IMR-90 (cell line): ENCODE measurements at regions not wholly inside any gene's neighbourhood (a gene's known extent, or its start where the extent isn't known, plus 50 kb on each side); places are given as distances from the start of the nearest gene placed in this dataset.

Experiments
- ATAC-seq: fragments of 200-7000 bp; cut with Tn5 transposase; 2 replicates; pipeline ENCODE4 v1.9.1; 2020; ENCODE audit warnings: low read depth, mild to moderate bottlenecking, moderate library complexity
- BruUV-seq: library from RNA; stranded (reverse); fragments of 400-500 nt; replicated peaks from 2 replicates; lab custom pipeline; 2021; lab: Mats Ljungman, UMichigan
- CTCF ChIA-PET: fragments of 300-600 bp; formaldehyde crosslinking; extraction: SDS; loops from one replicate; lab custom pipeline; 2021; ENCODE audit warnings: antibody characterized with exemption; lab: Yijun Ruan, JAX
- POLR2A ChIA-PET: fragments of 300-600 bp; sonication (Branson Sonifier 250); formaldehyde crosslinking; loops from one replicate; lab custom pipeline; 2022; ENCODE audit warnings: antibody characterized with exemption; ENCODE audit not compliant: unreplicated experiment; lab: Charles Lee
- DNase-seq: peaks from one replicate; pipeline ENCODE4 v3.0.0; 2013
- H2AFZ ChIP-seq: replicated peaks from 2 replicates; pipeline ENCODE3; 2013; ENCODE audit warnings: low read length, mild to moderate bottlenecking; ENCODE audit not compliant: poor library complexity
- H2AK5ac ChIP-seq: 2 replicates; pipeline ENCODE4 v1.6.1; 2013; ENCODE audit warnings: low read depth, low read length, inconsistent platforms
- H2AK9ac ChIP-seq: replicated peaks from 2 replicates; pipeline ENCODE3; 2013; ENCODE audit warnings: mild to moderate bottlenecking, low read depth, low read length, moderate library complexity; ENCODE audit not compliant: poor library complexity
- H2BK120ac ChIP-seq: 2 replicates; pipeline ENCODE4 v1.6.1; 2013; ENCODE audit warnings: low read depth, low read length, inconsistent platforms
- H2BK15ac ChIP-seq: 3 replicates; pipeline ENCODE4 v1.6.1; 2013; ENCODE audit warnings: low read depth, low read length, inconsistent platforms
- H2BK20ac ChIP-seq: 2 replicates; pipeline ENCODE4 v1.6.1; 2013; ENCODE audit warnings: low read depth, mild to moderate bottlenecking, inconsistent platforms, low read length, moderate library complexity
- H2BK5ac ChIP-seq: 2 replicates; pipeline ENCODE4 v1.6.1; 2013; ENCODE audit warnings: mild to moderate bottlenecking, low read depth, low read length, inconsistent platforms; ENCODE audit not compliant: poor library complexity, severe bottlenecking
- H3K14ac ChIP-seq: replicated peaks from 2 replicates; pipeline ENCODE4 v1.6.1; 2013; ENCODE audit warnings: low read depth, low read length, inconsistent platforms
- H3K18ac ChIP-seq: 2 replicates; pipeline ENCODE4 v1.6.1; 2013; ENCODE audit warnings: low read depth, low read length, control low read depth
- H3K23ac ChIP-seq: 2 replicates; pipeline ENCODE4 v1.6.1; 2013; ENCODE audit warnings: low read depth, low read length, inconsistent platforms
- H3K27ac ChIP-seq: 2 replicates; pipeline ENCODE4 v1.5.1; 2013; ENCODE audit warnings: mild to moderate bottlenecking, control low read depth, low read length; ENCODE audit not compliant: insufficient read depth
- H3K27me3 ChIP-seq: 2 replicates; pipeline ENCODE4 v1.6.1; 2013; ENCODE audit warnings: low read length; ENCODE audit not compliant: control insufficient read depth, insufficient read depth
- H3K36me3 ChIP-seq: 2 replicates; pipeline ENCODE4 v1.6.1; 2013; ENCODE audit warnings: low read length, mixed read lengths; ENCODE audit not compliant: control insufficient read depth, insufficient read depth
- H3K4ac ChIP-seq: 2 replicates; pipeline ENCODE4 v1.6.1; 2013; ENCODE audit warnings: low read depth, low read length, inconsistent platforms
- H3K4me1 ChIP-seq: 2 replicates; pipeline ENCODE4 v1.6.1; 2013; ENCODE audit warnings: low read length, mixed read lengths; ENCODE audit not compliant: control insufficient read depth, insufficient read depth
- H3K4me2 ChIP-seq: 2 replicates; pipeline ENCODE4 v1.6.1; 2013; ENCODE audit warnings: low read depth, mild to moderate bottlenecking, control low read depth, low read length, moderate library complexity
- H3K4me3 ChIP-seq: 2 replicates; pipeline ENCODE4 v1.5.1; 2013; ENCODE audit warnings: low read depth, mild to moderate bottlenecking, control low read depth, low read length, moderate library complexity; ENCODE audit not compliant: insufficient read depth
- H3K56ac ChIP-seq: 2 replicates; pipeline ENCODE4 v1.6.1; 2013; ENCODE audit warnings: low read length, inconsistent platforms; ENCODE audit not compliant: insufficient read depth; ENCODE audit errors: extremely low read depth
- H3K79me1 ChIP-seq, 2 experiments: 2 replicates each; pipeline ENCODE4 v1.6.1; 2013; ENCODE audit warnings: low read length in 2 of 2, inconsistent platforms in 1 of 2, low read depth in 1 of 2
- H3K9ac ChIP-seq: 2 replicates; pipeline ENCODE4 v1.6.1; 2013; ENCODE audit warnings: low read depth, low read length, control low read depth
- H3K9me1 ChIP-seq: 2 replicates; pipeline ENCODE4 v1.6.1; 2013; ENCODE audit warnings: low read length, inconsistent platforms; ENCODE audit not compliant: insufficient read depth
- H3K9me3 ChIP-seq: 2 replicates; pipeline ENCODE4 v1.6.1; 2013; ENCODE audit warnings: low read length; ENCODE audit not compliant: control insufficient read depth, insufficient read depth
- H4K20me1 ChIP-seq: 2 replicates; pipeline ENCODE4 v1.6.1; 2013; ENCODE audit warnings: low read length, inconsistent platforms; ENCODE audit not compliant: insufficient read depth
- H4K5ac ChIP-seq: 2 replicates; pipeline ENCODE4 v1.6.1; 2013; ENCODE audit warnings: mild to moderate bottlenecking, low read depth, low read length, control low read depth
- H4K8ac ChIP-seq, 2 experiments: 2 replicates each; pipeline ENCODE4 v1.6.1; 2013; ENCODE audit warnings: low read depth in 2 of 2, low read length in 2 of 2, control low read depth in 1 of 2, inconsistent platforms in 1 of 2
- H4K91ac ChIP-seq: 2 replicates; pipeline ENCODE4 v1.6.1; 2013; ENCODE audit warnings: low read depth, low read length, inconsistent platforms; ENCODE audit not compliant: insufficient read depth
- BHLHE40 ChIP-seq: fragments of 150-350 bp; IDR thresholded peaks from 2 replicates; pipeline ENCODE4 v1.6.1; 2016; ENCODE audit warnings: mild to moderate bottlenecking, low read depth, low read length
- CEBPB ChIP-seq: IDR thresholded peaks from 2 replicates; pipeline ENCODE4 v1.6.1; 2012; ENCODE audit warnings: low read depth, low read length, improper control_type of control experiment
- CHD1 ChIP-seq: IDR thresholded peaks from 2 replicates; pipeline ENCODE4 v1.6.1; 2012; ENCODE audit warnings: low read depth, low read length, improper control_type of control experiment
- FOS ChIP-seq: fragments of 150-350 bp; IDR thresholded peaks from 2 replicates; pipeline ENCODE4 v1.6.1; 2016; ENCODE audit warnings: low read depth, low read length
- MAFK ChIP-seq: IDR thresholded peaks from 2 replicates; pipeline ENCODE4 v1.6.1; 2012; ENCODE audit warnings: low read depth, low read length, improper control_type of control experiment
- MAZ ChIP-seq: IDR thresholded peaks from 2 replicates; pipeline ENCODE4 v1.6.1; 2012; ENCODE audit warnings: low read depth, mild to moderate bottlenecking, low read length, improper control_type of control experiment, moderate library complexity, borderline replicate concordance
- MXI1 ChIP-seq: IDR thresholded peaks from 2 replicates; pipeline ENCODE4 v1.6.1; 2012; ENCODE audit warnings: low read depth, mild to moderate bottlenecking, low read length, moderate library complexity, borderline replicate concordance
- NFE2L2 ChIP-seq: fragments of 150-350 bp; IDR thresholded peaks from 2 replicates; pipeline ENCODE4 v1.6.1; 2016; ENCODE audit warnings: low read depth, mild to moderate bottlenecking, low read length
- POLR2A ChIP-seq: IDR thresholded peaks from 2 replicates; pipeline ENCODE4 v1.6.1; 2012; ENCODE audit warnings: mild to moderate bottlenecking, low read depth, low read length
- RAD21 ChIP-seq: IDR thresholded peaks from 2 replicates; pipeline ENCODE4 v1.6.1; 2012; ENCODE audit warnings: low read length, improper control_type of control experiment
- RCOR1 ChIP-seq: IDR thresholded peaks from 2 replicates; pipeline ENCODE4 v1.6.1; 2012; ENCODE audit warnings: mild to moderate bottlenecking, low read length, improper control_type of control experiment; ENCODE audit not compliant: insufficient replicate concordance
- RFX5 ChIP-seq: IDR thresholded peaks from 2 replicates; pipeline ENCODE4 v1.8.0; 2012; ENCODE audit warnings: low read depth, mild to moderate bottlenecking, low read length, moderate library complexity
- SMC3 ChIP-seq: fragments of 150-350 bp; IDR thresholded peaks from 2 replicates; pipeline ENCODE4 v1.6.1; 2016; ENCODE audit warnings: low read depth, mild to moderate bottlenecking, antibody characterized with exemption, low read length, moderate library complexity
- WGBS, 2 experiments: methylation state at CpG; one replicate each; pipeline versions ENCODE4 v1.1.5 to v1.1.7; 2013; ENCODE audit warnings: missing lambda C conversion rate in 2 of 2; ENCODE audit not compliant: insufficient read length in 1 of 2; ENCODE audit errors: extremely low coverage in 2 of 2; 5-methylcytosine and 5-hydroxymethylcytosine counted together
- dilution Hi-C: fragments of 300-500 bp; cut with HindIII; formaldehyde crosslinking; loops from one replicate; pipeline ENCODE4 v1.14.3; 2018; ENCODE audit warnings: low sequenced_read_pairs; ENCODE audit not compliant: unreplicated experiment
- in situ Hi-C: fragments of 300-500 bp; cut with MboI; formaldehyde crosslinking; loops from 3 replicates; pipeline ENCODE4 v1.14.3; 2019; ENCODE audit warnings: low sequenced_read_pairs, inconsistent platforms, mixed read lengths
- intact Hi-C: fragments of 100-400 bp; cut with micrococcal nuclease; formaldehyde crosslinking; loops from 2 replicates; pipeline ENCODE4 v1.10.0; 2022
- TF ChIP-seq, protein P1 (sequence below): conservative IDR thresholded peaks from 2 replicates; pipeline ENCODE4 v1.5.1; 2012; ENCODE audit warnings: mild to moderate bottlenecking, low read depth, low read length, improper control_type of control experiment
- TF ChIP-seq, protein P2 (sequence below): fragments of 150-350 bp; IDR thresholded peaks from 2 replicates; pipeline ENCODE4 v1.6.1; 2016; ENCODE audit warnings: low read depth, mild to moderate bottlenecking, low read length, moderate library complexity, borderline replicate concordance
- TF ChIP-seq, protein P3 (sequence below): fragments of 150-350 bp; IDR thresholded peaks from 2 replicates; pipeline ENCODE4 v1.6.1; 2017; ENCODE audit warnings: mild to moderate bottlenecking, antibody characterized with exemption, low read length, low read depth

DNA sequence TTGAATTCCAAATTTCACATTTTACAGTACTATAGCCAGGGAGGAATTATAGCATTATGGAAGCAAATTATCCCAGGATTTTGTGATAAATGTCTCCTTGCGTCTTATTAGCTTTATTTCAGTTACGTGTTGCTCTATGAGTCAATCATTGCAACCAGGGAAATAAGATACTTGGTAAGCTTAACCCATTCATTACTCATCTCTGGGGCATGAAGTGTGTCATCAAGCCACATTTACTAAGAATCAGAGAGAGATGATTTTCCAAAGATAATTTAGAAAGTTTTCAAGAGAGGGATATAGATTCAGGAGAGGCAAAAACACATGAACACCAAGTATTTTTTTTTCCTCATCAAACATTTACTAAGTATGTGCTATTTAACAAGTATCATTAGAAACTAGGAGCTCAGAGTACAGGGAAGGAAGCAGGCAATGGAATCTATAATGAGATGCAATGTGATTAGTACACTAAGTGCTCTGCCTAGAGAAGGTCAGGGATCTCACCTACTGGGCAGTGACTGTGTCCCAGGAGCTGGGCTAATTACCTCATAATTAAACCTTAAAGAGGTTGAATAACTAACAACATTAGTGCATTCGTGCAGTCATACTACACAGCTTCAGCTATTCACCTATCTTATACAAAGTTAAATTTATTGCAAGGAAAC is 217.8 kb upstream of the NXPH2 start:
- TF ChIP-seq, protein P1, sequence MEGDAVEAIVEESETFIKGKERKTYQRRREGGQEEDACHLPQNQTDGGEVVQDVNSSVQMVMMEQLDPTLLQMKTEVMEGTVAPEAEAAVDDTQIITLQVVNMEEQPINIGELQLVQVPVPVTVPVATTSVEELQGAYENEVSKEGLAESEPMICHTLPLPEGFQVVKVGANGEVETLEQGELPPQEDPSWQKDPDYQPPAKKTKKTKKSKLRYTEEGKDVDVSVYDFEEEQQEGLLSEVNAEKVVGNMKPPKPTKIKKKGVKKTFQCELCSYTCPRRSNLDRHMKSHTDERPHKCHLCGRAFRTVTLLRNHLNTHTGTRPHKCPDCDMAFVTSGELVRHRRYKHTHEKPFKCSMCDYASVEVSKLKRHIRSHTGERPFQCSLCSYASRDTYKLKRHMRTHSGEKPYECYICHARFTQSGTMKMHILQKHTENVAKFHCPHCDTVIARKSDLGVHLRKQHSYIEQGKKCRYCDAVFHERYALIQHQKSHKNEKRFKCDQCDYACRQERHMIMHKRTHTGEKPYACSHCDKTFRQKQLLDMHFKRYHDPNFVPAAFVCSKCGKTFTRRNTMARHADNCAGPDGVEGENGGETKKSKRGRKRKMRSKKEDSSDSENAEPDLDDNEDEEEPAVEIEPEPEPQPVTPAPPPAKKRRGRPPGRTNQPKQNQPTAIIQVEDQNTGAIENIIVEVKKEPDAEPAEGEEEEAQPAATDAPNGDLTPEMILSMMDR, result no peak
- no peak for TF ChIP-seq CEBPB
- TF ChIP-seq RFX5, result no peak
- TF ChIP-seq MXI1, result no peak
- TF ChIP-seq RAD21, result no peak
- no peak for TF ChIP-seq MAFK
- TF ChIP-seq POLR2A, result no peak
- TF ChIP-seq, protein P2, sequence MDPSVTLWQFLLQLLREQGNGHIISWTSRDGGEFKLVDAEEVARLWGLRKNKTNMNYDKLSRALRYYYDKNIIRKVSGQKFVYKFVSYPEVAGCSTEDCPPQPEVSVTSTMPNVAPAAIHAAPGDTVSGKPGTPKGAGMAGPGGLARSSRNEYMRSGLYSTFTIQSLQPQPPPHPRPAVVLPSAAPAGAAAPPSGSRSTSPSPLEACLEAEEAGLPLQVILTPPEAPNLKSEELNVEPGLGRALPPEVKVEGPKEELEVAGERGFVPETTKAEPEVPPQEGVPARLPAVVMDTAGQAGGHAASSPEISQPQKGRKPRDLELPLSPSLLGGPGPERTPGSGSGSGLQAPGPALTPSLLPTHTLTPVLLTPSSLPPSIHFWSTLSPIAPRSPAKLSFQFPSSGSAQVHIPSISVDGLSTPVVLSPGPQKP, result no peak
- no peak for TF ChIP-seq MAZ
- no peak for TF ChIP-seq CHD1
- no peak for TF ChIP-seq FOS
- no peak for TF ChIP-seq NFE2L2
- no peak for TF ChIP-seq SMC3
- TF ChIP-seq BHLHE40, result no peak
- TF ChIP-seq, protein P3, sequence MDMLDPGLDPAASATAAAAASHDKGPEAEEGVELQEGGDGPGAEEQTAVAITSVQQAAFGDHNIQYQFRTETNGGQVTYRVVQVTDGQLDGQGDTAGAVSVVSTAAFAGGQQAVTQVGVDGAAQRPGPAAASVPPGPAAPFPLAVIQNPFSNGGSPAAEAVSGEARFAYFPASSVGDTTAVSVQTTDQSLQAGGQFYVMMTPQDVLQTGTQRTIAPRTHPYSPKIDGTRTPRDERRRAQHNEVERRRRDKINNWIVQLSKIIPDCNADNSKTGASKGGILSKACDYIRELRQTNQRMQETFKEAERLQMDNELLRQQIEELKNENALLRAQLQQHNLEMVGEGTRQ, result no peak
- TF ChIP-seq RCOR1, result no peak

More for the DNA sequence above, 217.8 kb upstream of the NXPH2 start:
- ChIA-PET CTCF (interaction anchor here (0.6 kb wide), 1 partner anchor 1500 kb away, joined by 3 read pairs; no protein-coding TSS in a partner anchor), POLR2A (no interaction called here)
- dilution Hi-C loops (no loop called here), intact Hi-C loops (no loop called here), in situ Hi-C loops (no loop called here)
- Histone ChIP-seq H3K4ac (no peak overlapping the region), H4K20me1 (no peaks in the 10 kb centered on the region), H4K91ac (no peak overlapping the region), H3K18ac (no peak overlapping the region), H3K36me3 (no peaks in the 10 kb centered on the region), H3K56ac (no peak overlapping the region), H2BK120ac (no peak overlapping the region), H2AK9ac (no peak overlapping the region), H2BK5ac (no peak overlapping the region), H2AK5ac (no peak overlapping the region), H3K14ac (no peak overlapping the region), H3K27me3 (no peaks in the 10 kb centered on the region), H2AFZ (no peak overlapping the region), H2BK20ac (no peak overlapping the region), H4K8ac (no peak overlapping the region), H4K5ac (no peak overlapping the region), H3K9me1 (no peaks in the 10 kb centered on the region), H3K23ac (no peak overlapping the region), H3K4me2 (no peak overlapping the region), H3K4me3 (no peak overlapping the region), H3K9me3 (peaks cover 2% of the 10 kb centered on the region; the same call in 1 of the 2 replicates), H3K27ac (no peak overlapping the region), H3K4me1 (no peaks in the 10 kb centered on the region), H3K79me1 (no peaks in the 10 kb centered on the region), H3K9ac (no peak overlapping the region), H2BK15ac (no peak overlapping the region)
- DNase-seq (no peak), ATAC-seq (no peak)
- no TSS peak for BruUV-seq
- no CpG with 5 or more reads among the region's 3 CpGs for WGBS, 2 experiments
